Memory B cell (primary cell): ENCODE measurements at regions not wholly inside any gene's neighbourhood (a gene's known extent, or its start where the extent isn't known, plus 50 kb on each side); places are given as distances from the start of the nearest gene placed in this dataset.
"Not testable (repeated sequence)": the region's sequence is repeated elsewhere in the genome, so short reads cannot be mapped to it uniquely, and the experiment has no call there.

Source experiments
- ATAC-seq: fragments of 150-1000 bp; cut with Tn5 transposase; 2 replicates; pipeline ENCODE4 v1.10.0; 2021; ENCODE audit warnings: low read depth, mild to moderate bottlenecking, moderate library complexity
- DNase-seq, 2 donors: peaks; one replicate each; pipeline ENCODE4 v3.0.0; 2022; ENCODE audit warnings: low spot score in 2 of 2
- H3K27ac Mint-ChIP-seq: one replicate; pipeline ENCODE4 v1.8.0; 2022; ENCODE audit warnings: mild to moderate bottlenecking, moderate library complexity, mixed read lengths
- H3K27me3 Mint-ChIP-seq: one replicate; pipeline ENCODE4 v1.8.0; 2022; ENCODE audit warnings: mixed read lengths
- H3K36me3 Mint-ChIP-seq: one replicate; pipeline ENCODE4 v1.8.0; 2022; ENCODE audit warnings: mild to moderate bottlenecking, mixed read lengths
- H3K4me1 Mint-ChIP-seq: one replicate; pipeline ENCODE4 v1.8.0; 2022; ENCODE audit warnings: mixed read lengths
- H3K4me3 Mint-ChIP-seq: one replicate; pipeline ENCODE4 v1.8.0; 2022; ENCODE audit warnings: mild to moderate bottlenecking, moderate library complexity, mixed read lengths
- H3K9me3 Mint-ChIP-seq: one replicate; pipeline ENCODE4 v1.8.0; 2022; ENCODE audit warnings: mixed read lengths

GRCh38 chr11:23781803-23782560 is 714.9 kb upstream of the LUZP2 start:
- no peak overlapping the region for H3K4me3 Mint-ChIP-seq
- no peaks in the 10 kb centered on the region for H3K4me1 Mint-ChIP-seq

GRCh38 chr11:23786974-23787373 is 709.9 kb upstream of the LUZP2 start:
- ATAC-seq, H3K9me3 Mint-ChIP-seq: not testable (repeated sequence)

More at GRCh38 chr11:23781803-23782560, 714.9 kb upstream of the LUZP2 start:
- no peak for DNase-seq
- no peaks in the 10 kb centered on the region for H3K36me3 Mint-ChIP-seq
- H3K27ac Mint-ChIP-seq = no peak overlapping the region
- no peak for ATAC-seq
- H3K9me3 Mint-ChIP-seq = no peaks in the 10 kb centered on the region
- H3K27me3 Mint-ChIP-seq = no peaks in the 10 kb centered on the region

GRCh38 chr11:23789200-23789853 is 707.5 kb upstream of the LUZP2 start:
- Mint-ChIP-seq H3K9me3 (peaks cover 2% of the 10 kb centered on the region), H3K4me1 (no peaks in the 10 kb centered on the region)

More at GRCh38 chr11:23786974-23787373, 709.9 kb upstream of the LUZP2 start:
- not testable (repeated sequence) for DNase-seq, H3K27me3 Mint-ChIP-seq, H3K4me3 Mint-ChIP-seq, H3K36me3 Mint-ChIP-seq, H3K27ac Mint-ChIP-seq, H3K4me1 Mint-ChIP-seq

GRCh38 chr11:23789938-23790371 is 706.9 kb upstream of the LUZP2 start:
- DNase-seq (no peak), ATAC-seq (no peak)
- Mint-ChIP-seq H3K4me3 (no peak overlapping the region), H3K27ac (no peak overlapping the region), H3K27me3 (no peaks in the 10 kb centered on the region), H3K9me3 (peaks cover 2% of the 10 kb centered on the region), H3K4me1 (no peaks in the 10 kb centered on the region), H3K36me3 (no peaks in the 10 kb centered on the region)

More at GRCh38 chr11:23789200-23789853, 707.5 kb upstream of the LUZP2 start:
- H3K27me3 Mint-ChIP-seq = no peaks in the 10 kb centered on the region
- H3K36me3 Mint-ChIP-seq = no peaks in the 10 kb centered on the region
- DNase-seq = no peak
- no peak overlapping the region for H3K27ac Mint-ChIP-seq
- no peak overlapping the region for H3K4me3 Mint-ChIP-seq
- ATAC-seq = no peak

- DNase-seq (no peak), ATAC-seq (no peak)
- Mint-ChIP-seq H3K36me3 (no peaks in the 10 kb centered on the region), H3K4me1 (no peaks in the 10 kb centered on the region), H3K4me3 (no peak overlapping the region), H3K9me3 (peaks cover 2% of the 10 kb centered on the region), H3K27ac (no peak overlapping the region), H3K27me3 (no peaks in the 10 kb centered on the region)
These were observed 699.0 kb upstream of the LUZP2 start for GRCh38 chr11:23797624-23798419.

GRCh38 chr11:23834306-23834705 is 662.5 kb upstream of the LUZP2 start:
- ATAC-seq, H3K4me3 Mint-ChIP-seq, H3K36me3 Mint-ChIP-seq, H3K27me3 Mint-ChIP-seq, H3K9me3 Mint-ChIP-seq, H3K27ac Mint-ChIP-seq, DNase-seq, H3K4me1 Mint-ChIP-seq: not testable (repeated sequence)

- H3K4me1 Mint-ChIP-seq = no peaks in the 10 kb centered on the region
- ATAC-seq (no peak), DNase-seq (no peak)
- H3K27ac Mint-ChIP-seq = no peak overlapping the region
- H3K4me3 Mint-ChIP-seq = no peak overlapping the region
- peaks cover 3% of the 10 kb centered on the region for H3K9me3 Mint-ChIP-seq
- no peaks in the 10 kb centered on the region for H3K36me3 Mint-ChIP-seq
- H3K27me3 Mint-ChIP-seq = no peaks in the 10 kb centered on the region
These were observed 659.9 kb upstream of the LUZP2 start for GRCh38 chr11:23836981-23837380.

- DNase-seq (no peak), ATAC-seq (no peak)
- Mint-ChIP-seq H3K27me3 (no peaks in the 10 kb centered on the region), H3K36me3 (no peaks in the 10 kb centered on the region), H3K4me3 (no peak overlapping the region), H3K9me3 (peaks cover 4% of the 10 kb centered on the region), H3K27ac (no peak overlapping the region), H3K4me1 (no peaks in the 10 kb centered on the region)
These were observed 656.0 kb upstream of the LUZP2 start for GRCh38 chr11:23840872-23841271.

GRCh38 chr11:23846902-23847422 is 649.9 kb upstream of the LUZP2 start:
- ATAC-seq (no peak), DNase-seq (no peak)
- Mint-ChIP-seq H3K36me3 (no peaks in the 10 kb centered on the region), H3K9me3 (peaks cover 5% of the 10 kb centered on the region), H3K27ac (no peak overlapping the region), H3K27me3 (no peaks in the 10 kb centered on the region), H3K4me3 (no peak overlapping the region), H3K4me1 (no peaks in the 10 kb centered on the region)

GRCh38 chr11:23851216-23851615 is 645.6 kb upstream of the LUZP2 start:
- DNase-seq = no peak
- Mint-ChIP-seq H3K36me3 (no peaks in the 10 kb centered on the region), H3K27ac (no peak overlapping the region), H3K9me3 (peaks cover 1% of the 10 kb centered on the region), H3K27me3 (no peaks in the 10 kb centered on the region), H3K4me1 (no peaks in the 10 kb centered on the region), H3K4me3 (no peak overlapping the region)
- no peak for ATAC-seq

GRCh38 chr11:23856654-23857053 is 640.2 kb upstream of the LUZP2 start:
- Mint-ChIP-seq H3K4me3 (no peak overlapping the region), H3K9me3 (no peaks in the 10 kb centered on the region), H3K36me3 (no peaks in the 10 kb centered on the region), H3K4me1 (no peaks in the 10 kb centered on the region), H3K27ac (no peak overlapping the region), H3K27me3 (no peaks in the 10 kb centered on the region)
- DNase-seq (no peak), ATAC-seq (no peak)

- no peaks in the 10 kb centered on the region for H3K9me3 Mint-ChIP-seq
- no peaks in the 10 kb centered on the region for H3K4me1 Mint-ChIP-seq
- ATAC-seq = no peak
These were observed 637.8 kb upstream of the LUZP2 start for GRCh38 chr11:23859087-23859486.

GRCh38 chr11:23861615-23862014 is 635.2 kb upstream of the LUZP2 start:
- H3K36me3 Mint-ChIP-seq = no peaks in the 10 kb centered on the region
- H3K27me3 Mint-ChIP-seq = no peaks in the 10 kb centered on the region
- H3K9me3 Mint-ChIP-seq = no peaks in the 10 kb centered on the region
- DNase-seq (no peak), ATAC-seq (no peak)
- H3K4me3 Mint-ChIP-seq = no peak overlapping the region
- no peaks in the 10 kb centered on the region for H3K4me1 Mint-ChIP-seq
- H3K27ac Mint-ChIP-seq = no peak overlapping the region

More at GRCh38 chr11:23859087-23859486, 637.8 kb upstream of the LUZP2 start:
- Mint-ChIP-seq H3K27me3 (no peaks in the 10 kb centered on the region), H3K4me3 (no peak overlapping the region), H3K36me3 (no peaks in the 10 kb centered on the region), H3K27ac (no peak overlapping the region)
- DNase-seq = no peak
